Endothelial cell of umbilical vein (primary cell): ENCODE measurements at regions not wholly inside any gene's neighbourhood (a gene's known extent, or its start where the extent isn't known, plus 50 kb on each side); places are given as distances from the start of the nearest gene placed in this dataset.
"Not testable (repeated sequence)": the region's sequence is repeated elsewhere in the genome, so short reads cannot be mapped to it uniquely, and the experiment has no call there.

Experiments
- BruUV-seq: library from RNA; stranded (reverse); fragments of 400-500 nt; replicated peaks from 2 replicates; lab custom pipeline; 2021; lab: Mats Ljungman, UMichigan
- CTCF ChIA-PET: fragments of 300-600, 350-600 bp; sonication (Branson Sonifier 250); formaldehyde crosslinking; loops from one replicate; lab custom pipeline; 2021; ENCODE audit warnings: antibody characterized with exemption, inconsistent platforms; lab: Charles Lee
- POLR2A ChIA-PET: fragments of 300-600, 350-600 bp; sonication (Branson Sonifier 250); formaldehyde crosslinking; loops from one replicate; lab custom pipeline; 2021; ENCODE audit warnings: antibody characterized with exemption, inconsistent platforms; lab: Charles Lee
- DNase-seq: peaks from one replicate; pipeline ENCODE4 v3.0.0-alpha.2; 2011; ENCODE audit warnings: low read depth, low spot score
- FAIRE-seq: peaks from 2 replicates; lab custom pipeline; 2011; peaks lifted over from hg19 to GRCh38; lab: Jason Lieb, UNC
- H2AFZ ChIP-seq: 2 replicates; pipeline ENCODE4 v1.6.0; 2012; ENCODE audit warnings: low read depth, low read length, control low read depth, inconsistent platforms
- H3K27ac ChIP-seq: 2 replicates; pipeline ENCODE4 v1.5.1; 2011; ENCODE audit warnings: low read depth, mild to moderate bottlenecking, control low read depth, low read length, moderate library complexity; ENCODE audit not compliant: insufficient read depth
- H3K27me3 ChIP-seq, 2 experiments: 2 replicates each; pipeline versions ENCODE4 v1.6.0 to v1.6.1; 2011; ENCODE audit warnings: low read length in 2 of 2, mixed read lengths in 1 of 2; ENCODE audit not compliant: control insufficient read depth in 2 of 2, insufficient read depth in 2 of 2
- H3K36me3 ChIP-seq, 2 experiments: 2 replicates in 1 of 2; 3 replicates in 1 of 2; pipeline ENCODE4 v1.5.1; 2011; ENCODE audit warnings: low read length in 2 of 2, mild to moderate bottlenecking in 1 of 2, moderate library complexity in 1 of 2; ENCODE audit not compliant: control insufficient read depth in 2 of 2, insufficient read depth in 2 of 2; ENCODE audit errors: extremely low read depth in 1 of 2
- H3K4me1 ChIP-seq: 3 replicates; pipeline ENCODE4 v1.5.1; 2011; ENCODE audit warnings: mild to moderate bottlenecking, low read length; ENCODE audit not compliant: control insufficient read depth, insufficient read depth; ENCODE audit errors: extremely low read depth
- H3K4me2 ChIP-seq: 2 replicates; pipeline ENCODE4 v1.6.1; 2011; ENCODE audit warnings: low read length, control low read depth, mixed read lengths; ENCODE audit not compliant: insufficient read depth
- H3K4me3 ChIP-seq, 3 experiments: fragments of 200-600 bp in 1 of 3; sonication (generic), shearing (Covaris generic) in 1 of 3; replicated peaks in 1 of 3; 2 replicates each; pipeline ENCODE4 v1.5.1; 2011 to 2016; ENCODE audit warnings: control low read depth in 3 of 3, low read length in 3 of 3, mild to moderate bottlenecking in 2 of 3, inconsistent platforms in 1 of 3, low read depth in 1 of 3, moderate library complexity in 1 of 3; ENCODE audit not compliant: insufficient read depth in 1 of 3
- H3K79me2 ChIP-seq: 2 replicates; pipeline ENCODE4 v1.6.0; 2012; ENCODE audit warnings: low read length, inconsistent platforms; ENCODE audit not compliant: control insufficient read depth, insufficient read depth
- H3K9ac ChIP-seq: replicated peaks from 2 replicates; pipeline ENCODE3; 2011; ENCODE audit warnings: low read length, control low read depth; ENCODE audit not compliant: insufficient read depth; ENCODE audit errors: extremely low read depth
- H3K9me1 ChIP-seq: replicated peaks from 3 replicates; pipeline ENCODE4 v1.6.0; 2011; ENCODE audit warnings: mild to moderate bottlenecking, low read length; ENCODE audit not compliant: control insufficient read depth, insufficient read depth; ENCODE audit errors: extremely low read depth
- H3K9me3 ChIP-seq: replicated peaks from 2 replicates; pipeline ENCODE4 v1.5.1; 2012; ENCODE audit warnings: low read length, inconsistent platforms; ENCODE audit not compliant: control insufficient read depth, insufficient read depth
- H4K20me1 ChIP-seq: replicated peaks from 2 replicates; pipeline ENCODE3; 2011; ENCODE audit warnings: mild to moderate bottlenecking, low read length; ENCODE audit not compliant: control insufficient read depth, insufficient read depth; ENCODE audit errors: extremely low read depth
- dilution Hi-C: fragments of 300-500 bp; cut with MboI; formaldehyde crosslinking; loops from one replicate; pipeline ENCODE4 v1.15.0; 2019; ENCODE audit warnings: low sequenced_read_pairs; ENCODE audit not compliant: extremely low pct_ligation_motif_present
- intact Hi-C: fragments of 100-400 bp; cut with micrococcal nuclease; formaldehyde crosslinking; loops from one replicate; pipeline ENCODE4 v1.10.0; 2022

DNA sequence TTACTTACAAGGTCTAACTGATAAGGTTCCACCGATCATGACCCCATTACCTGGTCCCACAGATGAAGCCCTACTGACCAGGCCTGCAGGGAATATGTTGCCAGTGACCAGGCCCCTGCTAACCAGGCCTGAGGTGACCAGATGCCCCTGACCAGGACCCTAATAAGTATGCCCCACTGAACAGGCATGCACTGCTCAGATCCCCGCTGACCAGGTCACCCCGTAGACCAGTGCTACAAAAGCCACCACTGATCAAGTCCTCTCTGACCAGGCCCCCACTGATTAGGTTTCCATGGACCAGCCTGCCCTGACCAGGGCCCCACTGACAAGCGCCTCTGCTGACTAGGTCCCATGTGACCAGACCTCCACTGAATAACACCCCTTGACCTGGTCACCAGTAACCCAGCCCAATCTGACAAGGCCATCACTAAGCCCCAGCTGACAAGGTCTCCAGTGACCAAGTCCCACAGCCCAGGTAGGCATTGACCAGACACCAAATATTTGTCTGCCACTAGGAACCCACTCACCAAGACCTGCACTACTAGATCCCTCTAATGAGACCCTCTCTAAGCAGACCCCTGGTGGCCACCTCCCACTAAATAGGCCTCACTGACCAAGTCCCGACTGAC, 228.5 kb downstream of the CWH43 start:
- H3K9ac ChIP-seq, CTCF ChIA-PET, POLR2A ChIA-PET: not testable (repeated sequence)

DNA sequence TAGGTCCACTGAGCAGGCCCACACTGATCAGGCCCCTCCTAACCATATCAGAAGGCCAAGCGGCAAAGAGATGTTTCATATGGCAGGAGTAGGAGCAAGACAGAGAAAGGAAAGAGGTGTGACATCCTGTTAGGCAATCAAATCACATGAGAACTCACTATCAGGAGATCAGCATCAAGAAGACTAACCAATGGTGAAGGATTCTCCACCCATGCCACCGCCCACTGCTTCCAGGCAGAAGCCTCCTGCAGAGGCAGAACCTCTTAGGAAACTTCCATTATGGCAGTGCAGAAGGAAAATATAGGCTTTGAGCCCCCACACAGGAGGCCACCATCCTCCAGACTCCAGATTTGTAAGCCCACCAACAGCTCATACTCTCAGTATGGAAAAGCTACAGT, 229.0 kb downstream of the CWH43 start:
- H3K27me3 ChIP-seq, H4K20me1 ChIP-seq, H3K4me3 ChIP-seq, H2AFZ ChIP-seq, BruUV-seq, dilution Hi-C loops, H3K9me3 ChIP-seq, H3K9ac ChIP-seq, H3K36me3 ChIP-seq, H3K79me2 ChIP-seq, FAIRE-seq, H3K4me1 ChIP-seq, DNase-seq, H3K27ac ChIP-seq, POLR2A ChIA-PET, H3K4me2 ChIP-seq, CTCF ChIA-PET, H3K9me1 ChIP-seq, intact Hi-C loops: not testable (repeated sequence)

More for the DNA sequence above, 228.5 kb downstream of the CWH43 start:
- BruUV-seq, dilution Hi-C loops, H3K4me2 ChIP-seq, H4K20me1 ChIP-seq, H3K27me3 ChIP-seq, H3K4me3 ChIP-seq, H3K9me1 ChIP-seq, H3K4me1 ChIP-seq, DNase-seq, H2AFZ ChIP-seq, H3K79me2 ChIP-seq, FAIRE-seq, H3K27ac ChIP-seq, intact Hi-C loops, H3K9me3 ChIP-seq, H3K36me3 ChIP-seq: not testable (repeated sequence)

DNA sequence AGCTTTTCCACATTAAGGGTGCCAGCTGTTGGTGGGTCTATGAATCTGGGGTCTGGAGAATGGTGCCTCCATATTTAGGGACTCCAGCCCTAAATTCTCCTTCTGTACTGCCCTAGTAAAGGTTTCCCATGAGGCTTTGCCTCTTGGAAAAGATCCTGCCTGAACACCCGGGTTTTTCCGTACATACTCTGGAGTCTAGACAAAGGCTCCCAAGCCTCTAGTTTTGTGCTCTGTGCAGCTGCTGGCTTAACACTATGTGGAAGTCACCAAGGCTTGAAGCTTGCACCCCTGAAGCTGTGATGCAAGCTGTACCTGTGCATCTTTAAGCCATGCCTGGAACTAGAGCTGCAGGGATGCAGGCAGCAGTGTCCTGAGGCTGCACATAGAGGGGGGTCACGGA, 230.5 kb downstream of the CWH43 start:
- H3K27me3 ChIP-seq, CTCF ChIA-PET, POLR2A ChIA-PET, BruUV-seq, H3K9me1 ChIP-seq, H3K79me2 ChIP-seq, H3K27ac ChIP-seq, DNase-seq, H3K36me3 ChIP-seq, intact Hi-C loops, H3K4me3 ChIP-seq, H3K4me1 ChIP-seq, H2AFZ ChIP-seq, dilution Hi-C loops, H4K20me1 ChIP-seq, H3K9ac ChIP-seq, H3K4me2 ChIP-seq, FAIRE-seq: not testable (repeated sequence)
- peaks cover 11% of the 10 kb centered on the region for H3K9me3 ChIP-seq
